ENCODE measurements at regions not wholly inside any gene's neighbourhood (a gene's known extent, or its start where the extent isn't known, plus 50 kb on each side); places are given as distances from the start of the nearest gene placed in this dataset.

GRCh38 chr18:8938817-8939216 is 163.7 kb upstream of the NDUFV2 start:
- no peak for TF ChIP-seq CTCF (IDR thresholded peaks at IDR 0.05)
- no peak for TF ChIP-seq EZH2 (IDR thresholded peaks at IDR 0.05; ENCODE audit: borderline replicate concordance, insufficient read depth, low read depth, low read length, poor library complexity, severe bottlenecking)
